ENCODE measurements at regions not wholly inside any gene's neighbourhood (a gene's known extent, or its start where the extent isn't known, plus 50 kb on each side); places are given as distances from the start of the nearest gene placed in this dataset.

- TF ChIP-seq FOS (IDR thresholded peaks at IDR 0.05; ENCODE audit: borderline replicate concordance, insufficient read depth, low read length) (no peak), CTCF (IDR thresholded peaks at IDR 0.05; ENCODE audit: extremely low read depth in 1 of 2, insufficient read depth in 1 of 2, low read depth in 1 of 2, low read length in 2 of 2) (no peak), POLR2AphosphoS5 (IDR thresholded peaks at IDR 0.05; ENCODE audit: insufficient read depth, low read depth, low read length) (no peak), EZH2 (IDR thresholded peaks at IDR 0.05; ENCODE audit: borderline replicate concordance, low read depth, low read length, severe bottlenecking) (no peak)
Measured at GRCh38 chr5:74156728-74157383, 483.7 kb downstream of the ENC1 start.

Measured in endothelial cell of umbilical vein (primary cell).